T-helper 22 cell (primary cell): ENCODE measurements at regions not wholly inside any gene's neighbourhood (a gene's known extent, or its start where the extent isn't known, plus 50 kb on each side); places are given as distances from the start of the nearest gene placed in this dataset.

Experiments used
- DNase-seq: peaks from one replicate; pipeline ENCODE4 v3.0.0-alpha.2; 2020; ENCODE audit warnings: low read depth

GRCh38 chr17:65364438-65364837, 197.0 kb downstream of the AXIN2 start:
- DNase-seq: no peak

GRCh38 chr17:65362826-65363225, 198.6 kb downstream of the AXIN2 start:
- DNase-seq: no peak

GRCh38 chr17:65360961-65361552, 200.4 kb downstream of the AXIN2 start:
- no peak for DNase-seq

GRCh38 chr17:65359016-65359415, 202.4 kb downstream of the AXIN2 start:
- no peak for DNase-seq

GRCh38 chr17:65356536-65356935, 204.9 kb downstream of the AXIN2 start:
- DNase-seq: no peak

GRCh38 chr17:65355246-65355645, 206.2 kb downstream of the AXIN2 start:
- no peak for DNase-seq

GRCh38 chr17:65349916-65350315, 211.5 kb downstream of the AXIN2 start:
- DNase-seq: no peak

- no peak for DNase-seq
These were observed 209.0 kb downstream of the RGS9 start for GRCh38 chr17:65346166-65346565.

GRCh38 chr17:65345261-65346005, 208.3 kb downstream of the RGS9 start:
- DNase-seq: no peak

GRCh38 chr17:65340401-65340800, 203.2 kb downstream of the RGS9 start:
- no peak for DNase-seq

GRCh38 chr17:65334406-65334805, 197.2 kb downstream of the RGS9 start:
- no peak for DNase-seq

GRCh38 chr17:65332779-65333178, 195.6 kb downstream of the RGS9 start:
- DNase-seq: no peak

GRCh38 chr17:65332375-65332774, 195.2 kb downstream of the RGS9 start:
- no peak for DNase-seq

- DNase-seq: no peak
These were observed 191.4 kb downstream of the RGS9 start for GRCh38 chr17:65328567-65328966.

GRCh38 chr17:65324611-65325342, 187.6 kb downstream of the RGS9 start:
- no peak for DNase-seq

- no peak for DNase-seq
These were observed 185.9 kb downstream of the RGS9 start for GRCh38 chr17:65323049-65323448.

- DNase-seq: no peak
These were observed 183.7 kb downstream of the RGS9 start for GRCh38 chr17:65320820-65321219.

GRCh38 chr17:65314212-65314611, 177.0 kb downstream of the RGS9 start:
- no peak for DNase-seq

GRCh38 chr17:65312718-65313377, 175.7 kb downstream of the RGS9 start:
- DNase-seq: no peak

- no peak for DNase-seq
These were observed 174.1 kb downstream of the RGS9 start for GRCh38 chr17:65311261-65311660.

- no peak for DNase-seq
These were observed 170.8 kb downstream of the RGS9 start for GRCh38 chr17:65307961-65308316.

- no peak for DNase-seq
These were observed 170.2 kb downstream of the RGS9 start for GRCh38 chr17:65307081-65307960.
